GM12878 (cell line): ENCODE measurements at regions not wholly inside any gene's neighbourhood (a gene's known extent, or its start where the extent isn't known, plus 50 kb on each side); places are given as distances from the start of the nearest gene placed in this dataset.

Experiments
- ATAC-seq: fragments of 200-7000 bp; cut with Tn5 transposase; 3 replicates; pipeline ENCODE4 v1.9.1; 2020; ENCODE audit warnings: mild to moderate bottlenecking, moderate library complexity
- BruUV-seq: library from RNA; stranded (reverse); fragments of 400-500 nt; replicated peaks from 2 replicates; lab custom pipeline; 2021; lab: Mats Ljungman, UMichigan
- CTCF ChIA-PET: fragments of 300-600 bp; sonication (Branson Sonifier 250); formaldehyde crosslinking; extraction: SDS; loops from one replicate; lab custom pipeline; 2021; ENCODE audit warnings: inconsistent platforms; lab: Yijun Ruan, JAX
- POLR2A ChIA-PET: fragments of 350-600 bp; formaldehyde crosslinking; extraction: SDS; loops from one replicate; lab custom pipeline; 2021; ENCODE audit warnings: inconsistent platforms; lab: Charles Lee
- RAD21 ChIA-PET: fragments of 300-600 bp; sonication (Branson Sonifier 250); formaldehyde crosslinking; loops from one replicate; lab custom pipeline; 2023; ENCODE audit warnings: antibody characterized with exemption; ENCODE audit not compliant: unreplicated experiment; lab: Charles Lee
- SMC1A ChIA-PET: fragments of 300-600 bp; sonication (Branson Sonifier 250); formaldehyde crosslinking; loops from one replicate; lab custom pipeline; 2023; ENCODE audit not compliant: unreplicated experiment, uncharacterized antibody; lab: Charles Lee
- DNase-seq: peaks from one replicate; pipeline ENCODE4 v3.0.0-alpha.2; 2011; ENCODE audit warnings: low read depth, low spot score
- FAIRE-seq: peaks from 3 replicates; lab custom pipeline; 2011; peaks lifted over from hg19 to GRCh38; lab: Jason Lieb, UNC
- H2AFZ ChIP-seq: 2 replicates; pipeline ENCODE4 v1.6.0; 2011; ENCODE audit warnings: low read depth, low read length, control low read depth; ENCODE audit not compliant: control insufficient read depth
- H3K27ac ChIP-seq: 2 replicates; pipeline ENCODE4 v1.5.1; 2011; ENCODE audit warnings: control low read depth; ENCODE audit not compliant: control insufficient read depth, insufficient read depth
- H3K27me3 ChIP-seq, 2 experiments: replicated peaks in 1 of 2; 2 replicates each; pipeline versions ENCODE4 v1.6.0 to v1.6.1; 2011; ENCODE audit warnings: low read length in 1 of 2; ENCODE audit not compliant: control insufficient read depth in 2 of 2, insufficient read depth in 2 of 2
- H3K36me3 ChIP-seq, 2 experiments: 2 replicates each; pipeline ENCODE4 v1.5.1; 2011; ENCODE audit warnings: low read length in 1 of 2; ENCODE audit not compliant: control insufficient read depth in 2 of 2, insufficient read depth in 2 of 2
- H3K4me1 ChIP-seq: 2 replicates; pipeline ENCODE4 v1.6.1; 2011; ENCODE audit warnings: mild to moderate bottlenecking, low read length, moderate library complexity, mixed read lengths; ENCODE audit not compliant: control insufficient read depth, insufficient read depth
- H3K4me2 ChIP-seq: 2 replicates; pipeline ENCODE4 v1.6.0; 2011; ENCODE audit warnings: control low read depth; ENCODE audit not compliant: control insufficient read depth, insufficient read depth
- H3K4me3 ChIP-seq: fragments of 200-600 bp; sonication (generic); 2 replicates; pipeline ENCODE4 v1.5.1; 2016
- H3K79me2 ChIP-seq: 2 replicates; pipeline ENCODE4 v1.6.0; 2011; ENCODE audit warnings: low read length; ENCODE audit not compliant: control insufficient read depth, insufficient read depth
- H3K9ac ChIP-seq: 2 replicates; pipeline ENCODE4 v1.8.0; 2011; ENCODE audit warnings: low read length, control low read depth, mixed read lengths; ENCODE audit not compliant: control insufficient read depth, insufficient read depth
- H3K9me3 ChIP-seq: replicated peaks from 3 replicates; pipeline ENCODE4 v1.5.1; 2011; ENCODE audit warnings: mild to moderate bottlenecking, low read length; ENCODE audit not compliant: control insufficient read depth, insufficient read depth
- H4K20me1 ChIP-seq: 2 replicates; pipeline ENCODE4 v1.6.0; 2011; ENCODE audit not compliant: control insufficient read depth, insufficient read depth
- BACH1 ChIP-seq: fragments of 450-650 bp; IDR thresholded peaks from 2 replicates; pipeline ENCODE4 v1.6.1; 2017; ENCODE audit warnings: mild to moderate bottlenecking, borderline replicate concordance
- BCL11A ChIP-seq: IDR thresholded peaks from 2 replicates; pipeline ENCODE4 v1.6.1; 2011; ENCODE audit warnings: low read depth, low read length
- CEBPB ChIP-seq, 2 experiments: fragments of 150-350 bp in 1 of 2; IDR thresholded peaks; 2 replicates each; pipeline ENCODE4 v1.6.1; 2012 to 2014; ENCODE audit warnings: low read depth in 2 of 2, low read length in 2 of 2, borderline replicate concordance in 1 of 2, inconsistent platforms in 1 of 2
- CHD4 ChIP-seq: fragments of 200-600 bp; sonication (generic); IDR thresholded peaks from 2 replicates; pipeline ENCODE4 v1.6.1; 2016; ENCODE audit warnings: mild to moderate bottlenecking
- EED ChIP-seq: sonication (generic); IDR thresholded peaks from 2 replicates; pipeline ENCODE4 v1.6.1; 2016; ENCODE audit warnings: antibody characterized with exemption, low read depth
- FOXM1 ChIP-seq: IDR thresholded peaks from 2 replicates; pipeline ENCODE4 v1.6.1; 2012; ENCODE audit warnings: low read depth, mild to moderate bottlenecking, inconsistent platforms, low read length, moderate library complexity
- GATAD2B ChIP-seq: fragments of 450-650 bp; conservative IDR thresholded peaks from 2 replicates; pipeline ENCODE4 v1.6.1; 2017; ENCODE audit warnings: low read depth, mild to moderate bottlenecking, moderate library complexity
- MAX ChIP-seq: IDR thresholded peaks from 2 replicates; pipeline ENCODE4 v1.6.1; 2012; ENCODE audit warnings: low read depth, low read length, improper control_type of control experiment
- MEF2B ChIP-seq: fragments of 450-650 bp; IDR thresholded peaks from 2 replicates; pipeline ENCODE4 v1.6.1; 2018; ENCODE audit warnings: mild to moderate bottlenecking, moderate library complexity; ENCODE audit not compliant: partially characterized antibody, poor library complexity, severe bottlenecking
- MLLT1 ChIP-seq: fragments of 450-650 bp; IDR thresholded peaks from 2 replicates; pipeline ENCODE4 v1.6.1; 2016; ENCODE audit warnings: mild to moderate bottlenecking
- MXI1 ChIP-seq: fragments of 150-350 bp; IDR thresholded peaks from 2 replicates; pipeline ENCODE4 v1.6.1; 2011; ENCODE audit warnings: low read depth, mild to moderate bottlenecking, inconsistent platforms, low read length, improper control_type of control experiment
- PAX5 ChIP-seq: IDR thresholded peaks from 2 replicates; pipeline ENCODE4 v1.6.1; 2011; ENCODE audit warnings: low read depth, low read length, borderline replicate concordance
- RAD51 ChIP-seq: fragments of 450-650 bp; IDR thresholded peaks from 2 replicates; pipeline ENCODE4 v1.6.1; 2016; ENCODE audit warnings: moderate library complexity, mild to moderate bottlenecking, inconsistent platforms
- SPI1 ChIP-seq: IDR thresholded peaks from 2 replicates; pipeline ENCODE4 v1.6.1; 2011; ENCODE audit warnings: low read depth, mild to moderate bottlenecking, low read length, moderate library complexity, borderline replicate concordance; ENCODE audit not compliant: insufficient read depth
- SREBF2 ChIP-seq: IDR thresholded peaks from 2 replicates; pipeline ENCODE4 v1.6.1; 2012; ENCODE audit warnings: mild to moderate bottlenecking, low read length
- SRF ChIP-seq, 2 experiments: IDR thresholded peaks; 2 replicates each; pipeline ENCODE4 v1.6.1; 2011; ENCODE audit warnings: low read depth in 2 of 2, low read length in 2 of 2, mild to moderate bottlenecking in 1 of 2, moderate library complexity in 1 of 2
- TCF7 ChIP-seq: IDR thresholded peaks from 2 replicates; pipeline ENCODE4 v1.6.1; 2014; ENCODE audit warnings: antibody characterized with exemption, borderline replicate concordance
- YBX1 ChIP-seq: fragments of 450-650 bp; IDR thresholded peaks from 2 replicates; pipeline ENCODE4 v1.6.1; 2016; ENCODE audit warnings: antibody characterized with exemption
- WGBS: methylation state at CpG from one replicate; pipeline ENCODE4 v1.1.6; 2016; ENCODE audit warnings: low lambda C conversion rate; ENCODE audit not compliant: insufficient replicate concordance, insufficient coverage; ENCODE audit errors: missing lambda C conversion rate; 5-methylcytosine and 5-hydroxymethylcytosine counted together
- in situ Hi-C: fragments of 300-500 bp; cut with MboI; formaldehyde crosslinking; loops from 9 replicates; pipeline ENCODE4 v1.14.3; 2018; ENCODE audit warnings: mixed read lengths
- intact Hi-C: fragments of 100-400 bp; cut with micrococcal nuclease; formaldehyde crosslinking; loops from one replicate; pipeline ENCODE4 v1.14.2; 2022; ENCODE audit not compliant: unreplicated experiment
- TF ChIP-seq, protein P1 (sequence below): fragments of 450-650 bp; formaldehyde crosslinking; IDR thresholded peaks from 2 replicates; pipeline ENCODE4 v1.4.0; 2022; ENCODE audit warnings: mild to moderate bottlenecking, moderate library complexity

DNA sequence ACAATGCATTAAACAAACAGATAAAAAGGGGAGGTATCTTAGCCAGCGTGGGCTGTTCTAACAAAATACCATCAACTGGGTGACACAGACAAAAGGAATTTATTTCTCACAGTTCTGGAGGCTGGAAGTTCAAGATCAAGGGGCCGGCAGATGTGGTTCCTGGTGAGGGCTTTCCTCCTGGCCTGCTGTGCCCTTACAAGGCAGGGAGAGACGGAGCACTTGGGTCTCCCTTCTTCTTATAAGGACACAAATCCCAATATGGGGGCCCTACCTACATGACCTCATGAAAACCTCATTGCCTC is 281.6 kb upstream of the KLF14 start:
- Histone ChIP-seq H3K36me3 (no peaks in the 10 kb centered on the region; a peak in 2 of 4 replicates), H4K20me1 (no peaks in the 10 kb centered on the region), H3K4me1 (peaks cover 34% of the 10 kb centered on the region), H3K27ac (no peak overlapping the region), H3K9me3 (no peaks in the 10 kb centered on the region), H3K79me2 (peaks cover 20% of the 10 kb centered on the region), H2AFZ (no peak overlapping the region), H3K9ac (no peak overlapping the region), H3K27me3 (no peaks in the 10 kb centered on the region), H3K4me3 (no peak overlapping the region), H3K4me2 (no peak overlapping the region)
- DNase-seq, result no peak
- ChIA-PET POLR2A (no interaction called here), CTCF (interaction anchor here (1.0 to 3.2 kb wide), 3 partner anchors 25 to 36 kb away, joined by 4 to 14 read pairs (median 12); no protein-coding TSS in a partner anchor), SMC1A (interaction anchor here (1.7 to 2.8 kb wide), 2 partner anchors 13 to 33 kb away, joined by 6 to 7 read pairs; no protein-coding TSS in a partner anchor), RAD21 (interaction anchor here (1.2 kb wide), 1 partner anchor 25 kb away, joined by 3 read pairs; no protein-coding TSS in a partner anchor)
- FAIRE-seq, result no peak
- in situ Hi-C loops, result no loop called here
- no peak for TF ChIP-seq GATAD2B
- no peak for TF ChIP-seq MXI1
- TF ChIP-seq YBX1, result no peak
- TF ChIP-seq, protein P1, sequence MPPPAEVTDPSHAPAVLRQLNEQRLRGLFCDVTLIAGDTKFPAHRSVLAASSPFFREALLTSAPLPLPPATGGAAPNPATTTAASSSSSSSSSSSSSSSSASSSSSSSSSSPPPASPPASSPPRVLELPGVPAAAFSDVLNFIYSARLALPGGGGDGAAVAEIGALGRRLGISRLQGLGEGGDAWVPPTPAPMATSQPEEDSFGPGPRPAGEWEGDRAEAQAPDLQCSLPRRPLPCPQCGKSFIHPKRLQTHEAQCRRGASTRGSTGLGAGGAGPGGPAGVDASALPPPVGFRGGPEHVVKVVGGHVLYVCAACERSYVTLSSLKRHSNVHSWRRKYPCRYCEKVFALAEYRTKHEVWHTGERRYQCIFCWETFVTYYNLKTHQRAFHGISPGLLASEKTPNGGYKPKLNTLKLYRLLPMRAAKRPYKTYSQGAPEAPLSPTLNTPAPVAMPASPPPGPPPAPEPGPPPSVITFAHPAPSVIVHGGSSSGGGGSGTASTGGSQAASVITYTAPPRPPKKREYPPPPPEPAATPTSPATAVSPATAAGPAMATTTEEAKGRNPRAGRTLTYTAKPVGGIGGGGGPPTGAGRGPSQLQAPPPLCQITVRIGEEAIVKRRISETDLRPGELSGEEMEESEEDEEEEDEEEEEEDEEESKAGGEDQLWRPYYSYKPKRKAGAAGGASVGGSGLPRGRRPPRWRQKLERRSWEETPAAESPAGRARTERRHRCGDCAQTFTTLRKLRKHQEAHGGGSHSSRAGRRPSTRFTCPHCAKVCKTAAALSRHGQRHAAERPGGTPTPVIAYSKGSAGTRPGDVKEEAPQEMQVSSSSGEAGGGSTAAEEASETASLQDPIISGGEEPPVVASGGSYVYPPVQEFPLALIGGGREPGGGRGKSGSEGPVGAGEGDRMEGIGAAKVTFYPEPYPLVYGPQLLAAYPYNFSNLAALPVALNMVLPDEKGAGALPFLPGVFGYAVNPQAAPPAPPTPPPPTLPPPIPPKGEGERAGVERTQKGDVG (CRISPR knock-in tag), result no peak
- no peak for TF ChIP-seq BACH1
- TF ChIP-seq FOXM1, result no peak
- no peak for TF ChIP-seq PAX5
- TF ChIP-seq MAX, result no peak
- TF ChIP-seq EED, result no peak
- no peak for TF ChIP-seq MEF2B
- TF ChIP-seq MLLT1, result no peak
- TF ChIP-seq CEBPB (IDR thresholded peaks at IDR 0.05; ENCODE audit: borderline replicate concordance in 1 of 2, low read depth in 2 of 2, low read length in 2 of 2), result no peak
- TF ChIP-seq CHD4, result no peak
- no peak for TF ChIP-seq SRF (IDR thresholded peaks at IDR 0.05; ENCODE audit: low read depth in 2 of 2, low read length in 2 of 2)
- TF ChIP-seq SREBF2, result no peak
- no peak for TF ChIP-seq TCF7
- TF ChIP-seq BCL11A, result no peak
- no peak for TF ChIP-seq SPI1
- no peak for TF ChIP-seq RAD51
- ATAC-seq, result no peak
- WGBS, result 98% methylated on average over 3 of the region's 3 CpGs
- intact Hi-C loops, result no loop called here
- BruUV-seq, result no TSS peak
